ENCODE measurements at regions not wholly inside any gene's neighbourhood (a gene's known extent, or its start where the extent isn't known, plus 50 kb on each side); places are given as distances from the start of the nearest gene placed in this dataset.

- no peak for TF ChIP-seq CTCF (IDR thresholded peaks at IDR 0.05; ENCODE audit: low read depth, low read length)
- H3K4me3 ChIP-seq (ENCODE audit: low read depth, low read length), result no peak overlapping the region
- no peak for DNase-seq (ENCODE audit: low read depth, low spot score)
- in situ Hi-C loops (cut with HindIII; ENCODE audit: low sequenced_read_pairs), result no loop called here
Measured at GRCh38 chr2:53474914-53475313, 292.7 kb upstream of the CHAC2 start.

DNA sequence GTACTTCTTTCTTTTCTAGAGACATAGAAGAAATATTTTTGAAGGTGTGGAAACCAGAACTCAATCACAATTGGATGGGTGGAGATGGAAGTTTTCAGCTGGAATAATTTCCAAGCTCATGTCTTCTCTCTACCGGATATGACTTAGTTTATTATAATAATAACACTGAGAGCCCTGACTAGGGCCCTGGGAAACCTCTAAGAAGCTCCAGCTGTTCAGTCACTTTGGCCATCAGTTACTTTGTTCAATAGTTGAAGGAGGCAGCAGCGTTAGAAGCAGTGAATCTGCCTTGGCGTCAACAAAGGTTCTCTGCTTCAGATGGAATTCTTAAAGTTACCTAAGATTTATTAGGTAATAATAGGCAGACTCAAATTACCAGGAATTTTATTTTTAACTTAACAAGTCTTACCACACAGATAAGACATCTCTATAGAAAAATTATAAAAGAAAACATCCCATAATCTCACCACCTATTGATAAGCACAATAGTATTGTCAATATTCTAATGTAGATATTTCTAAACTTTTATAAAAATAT lies 293.8 kb upstream of the CHAC2 start:
- no peak for DNase-seq (ENCODE audit: low read depth, low spot score)
- in situ Hi-C loops (cut with HindIII; ENCODE audit: low sequenced_read_pairs), result no loop called here
- TF ChIP-seq CTCF (IDR thresholded peaks at IDR 0.05; ENCODE audit: low read depth, low read length), result no peak
- no peak overlapping the region for H3K4me3 ChIP-seq (ENCODE audit: low read depth, low read length)

DNA sequence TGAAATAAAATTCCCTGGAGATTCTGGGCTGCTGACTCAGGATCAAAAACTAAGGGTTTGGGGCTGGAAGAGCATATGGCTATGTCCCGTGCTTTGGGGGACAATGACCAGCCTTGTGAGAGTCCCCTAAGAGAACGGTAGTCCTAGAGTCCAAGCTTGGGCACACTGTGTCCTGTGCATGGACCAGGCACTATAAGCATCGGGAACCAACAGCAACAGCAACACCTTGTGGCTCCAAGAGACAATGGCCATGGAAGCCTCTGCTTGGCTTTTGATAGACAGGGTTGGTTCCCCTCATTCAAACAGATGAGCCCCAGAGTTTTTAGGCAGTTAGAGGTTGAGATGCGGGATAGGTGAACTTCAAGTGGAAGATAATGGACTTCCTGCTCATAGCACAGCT lies 294.4 kb upstream of the CHAC2 start:
- no peak overlapping the region for H3K4me3 ChIP-seq (ENCODE audit: low read depth, low read length)
- in situ Hi-C loops (cut with HindIII; ENCODE audit: low sequenced_read_pairs), result no loop called here
- peak; percentile 21 for TF ChIP-seq CTCF (IDR thresholded peaks at IDR 0.05; ENCODE audit: low read depth, low read length)
- no peak for DNase-seq (ENCODE audit: low read depth, low spot score)

GRCh38 chr2:53467467-53468180 lies 300.0 kb upstream of the CHAC2 start:
- TF ChIP-seq CTCF (IDR thresholded peaks at IDR 0.05; ENCODE audit: low read depth, low read length), result no peak
- DNase-seq (ENCODE audit: low read depth, low spot score), result no peak
- H3K4me3 ChIP-seq (ENCODE audit: low read depth, low read length), result no peak overlapping the region
- in situ Hi-C loops (cut with HindIII; ENCODE audit: low sequenced_read_pairs), result no loop called here

GRCh38 chr2:53463806-53464726 lies 303.5 kb upstream of the CHAC2 start:
- no peak for TF ChIP-seq CTCF (IDR thresholded peaks at IDR 0.05; ENCODE audit: low read depth, low read length)
- in situ Hi-C loops (cut with HindIII; ENCODE audit: low sequenced_read_pairs), result no loop called here
- no peak for DNase-seq (ENCODE audit: low read depth, low spot score)
- H3K4me3 ChIP-seq (ENCODE audit: low read depth, low read length), result no peak overlapping the region

DNA sequence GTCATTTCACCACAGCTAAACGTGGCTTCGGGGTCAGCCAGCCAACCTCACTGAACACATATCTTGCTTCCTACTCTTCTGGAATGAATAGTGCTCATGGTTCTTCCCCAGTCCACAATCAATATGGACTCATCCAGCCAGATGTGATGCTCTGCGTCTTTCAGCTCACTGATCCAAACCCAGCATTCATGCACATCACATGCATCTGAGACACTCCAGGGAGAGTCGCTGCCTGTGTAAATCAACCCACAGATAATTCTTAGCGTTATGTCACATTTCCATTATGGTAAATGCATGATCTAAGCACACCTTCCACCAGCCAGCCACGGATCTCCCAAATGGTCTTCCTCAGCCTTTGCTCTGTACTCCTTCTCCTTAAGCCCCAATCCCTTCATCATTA lies 306.7 kb upstream of the CHAC2 start:
- TF ChIP-seq CTCF (IDR thresholded peaks at IDR 0.05; ENCODE audit: low read depth, low read length), result no peak
- in situ Hi-C loops (cut with HindIII; ENCODE audit: low sequenced_read_pairs), result no loop called here
- no peak for DNase-seq (ENCODE audit: low read depth, low spot score)
- no peak overlapping the region for H3K4me3 ChIP-seq (ENCODE audit: low read depth, low read length)
